ENCODE measurements at regions not wholly inside any gene's neighbourhood (a gene's known extent, or its start where the extent isn't known, plus 50 kb on each side); places are given as distances from the start of the nearest gene placed in this dataset.

DNA sequence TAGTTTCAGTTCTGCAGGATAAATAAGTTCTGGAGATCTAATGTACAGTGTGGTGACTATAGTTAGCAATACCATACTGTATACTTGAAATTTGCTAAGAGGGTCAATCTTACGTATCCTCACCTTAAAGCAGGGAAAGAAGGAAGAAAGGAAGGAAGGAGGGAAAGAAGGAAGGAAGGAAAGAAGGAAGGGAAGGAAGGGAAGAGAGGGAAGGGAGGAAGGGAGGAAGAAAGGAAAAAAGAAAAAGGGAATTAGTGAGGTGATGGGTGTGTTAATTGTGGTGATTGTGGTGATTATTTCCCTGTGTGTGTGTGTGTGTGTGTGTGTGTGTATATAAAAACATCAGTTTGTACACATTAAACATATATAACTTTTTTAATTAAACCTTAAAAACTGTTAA lies 242.6 kb upstream of the MSX2 start:
- TF ChIP-seq POLR2A (IDR thresholded peaks at IDR 0.05) = no peak
- TF ChIP-seq, protein P1, sequence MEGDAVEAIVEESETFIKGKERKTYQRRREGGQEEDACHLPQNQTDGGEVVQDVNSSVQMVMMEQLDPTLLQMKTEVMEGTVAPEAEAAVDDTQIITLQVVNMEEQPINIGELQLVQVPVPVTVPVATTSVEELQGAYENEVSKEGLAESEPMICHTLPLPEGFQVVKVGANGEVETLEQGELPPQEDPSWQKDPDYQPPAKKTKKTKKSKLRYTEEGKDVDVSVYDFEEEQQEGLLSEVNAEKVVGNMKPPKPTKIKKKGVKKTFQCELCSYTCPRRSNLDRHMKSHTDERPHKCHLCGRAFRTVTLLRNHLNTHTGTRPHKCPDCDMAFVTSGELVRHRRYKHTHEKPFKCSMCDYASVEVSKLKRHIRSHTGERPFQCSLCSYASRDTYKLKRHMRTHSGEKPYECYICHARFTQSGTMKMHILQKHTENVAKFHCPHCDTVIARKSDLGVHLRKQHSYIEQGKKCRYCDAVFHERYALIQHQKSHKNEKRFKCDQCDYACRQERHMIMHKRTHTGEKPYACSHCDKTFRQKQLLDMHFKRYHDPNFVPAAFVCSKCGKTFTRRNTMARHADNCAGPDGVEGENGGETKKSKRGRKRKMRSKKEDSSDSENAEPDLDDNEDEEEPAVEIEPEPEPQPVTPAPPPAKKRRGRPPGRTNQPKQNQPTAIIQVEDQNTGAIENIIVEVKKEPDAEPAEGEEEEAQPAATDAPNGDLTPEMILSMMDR (IDR thresholded peaks at IDR 0.05) = no peak
